Islet of Langerhans (tissue), 1 donor: ENCODE measurements at regions not wholly inside any gene's neighbourhood (a gene's known extent, or its start where the extent isn't known, plus 50 kb on each side); places are given as distances from the start of the nearest gene placed in this dataset.
"Not testable (repeated sequence)": the region's sequence is repeated elsewhere in the genome, so short reads cannot be mapped to it uniquely, and the experiment has no call there.

Experiments
- FAIRE-seq: peaks from one replicate; lab custom pipeline; 2011; peaks lifted over from hg19 to GRCh38; lab: Jason Lieb, UNC

- FAIRE-seq: no peak
These were observed 154.3 kb upstream of the SALL1 start for GRCh38 chr16:51305337-51305736.

GRCh38 chr16:51302042-51302441 lies 151.0 kb upstream of the SALL1 start:
- FAIRE-seq: no peak

GRCh38 chr16:51298800-51299199 lies 147.7 kb upstream of the SALL1 start:
- FAIRE-seq: no peak

GRCh38 chr16:51290442-51291285 lies 139.6 kb upstream of the SALL1 start:
- no peak for FAIRE-seq

- FAIRE-seq: no peak
These were observed 138.3 kb upstream of the SALL1 start for GRCh38 chr16:51289336-51289735.

GRCh38 chr16:51287121-51287755 lies 136.2 kb upstream of the SALL1 start:
- FAIRE-seq: no peak

GRCh38 chr16:51286272-51286671 lies 135.2 kb upstream of the SALL1 start:
- FAIRE-seq: no peak

GRCh38 chr16:51276336-51276735 lies 125.3 kb upstream of the SALL1 start:
- FAIRE-seq: no peak

GRCh38 chr16:51272420-51272819 lies 121.3 kb upstream of the SALL1 start:
- no peak for FAIRE-seq

- no peak for FAIRE-seq
These were observed 120.2 kb upstream of the SALL1 start for GRCh38 chr16:51271156-51271701.

GRCh38 chr16:51268237-51268636 lies 117.2 kb upstream of the SALL1 start:
- FAIRE-seq: no peak

- FAIRE-seq: no peak
These were observed 116.6 kb upstream of the SALL1 start for GRCh38 chr16:51267681-51268080.

- FAIRE-seq: no peak
These were observed 111.4 kb upstream of the SALL1 start for GRCh38 chr16:51262428-51262827.

GRCh38 chr16:51261919-51262318 lies 110.8 kb upstream of the SALL1 start:
- FAIRE-seq: no peak

GRCh38 chr16:51255349-51255972 lies 104.4 kb upstream of the SALL1 start:
- FAIRE-seq: no peak

GRCh38 chr16:51254390-51254789 lies 103.3 kb upstream of the SALL1 start:
- FAIRE-seq: not testable (repeated sequence)

GRCh38 chr16:51248217-51248616 lies 97.1 kb upstream of the SALL1 start:
- FAIRE-seq: no peak

- no peak for FAIRE-seq
These were observed 94.6 kb upstream of the SALL1 start for GRCh38 chr16:51245658-51245995.

GRCh38 chr16:51244887-51245657 lies 94.0 kb upstream of the SALL1 start:
- no peak for FAIRE-seq

GRCh38 chr16:51243936-51244436 lies 92.9 kb upstream of the SALL1 start:
- FAIRE-seq: peak; percentile 98

GRCh38 chr16:51242296-51242994 lies 91.4 kb upstream of the SALL1 start:
- no peak for FAIRE-seq

GRCh38 chr16:51239196-51239595 lies 88.1 kb upstream of the SALL1 start:
- FAIRE-seq: no peak
